NCI-H1694 treated with DMSO at 0.1 percent for 48 hours (cell line): ENCODE measurements at regions not wholly inside any gene's neighbourhood (a gene's known extent, or its start where the extent isn't known, plus 50 kb on each side); places are given as distances from the start of the nearest gene placed in this dataset.

Experiments used
- DNase-seq: peaks from one replicate; lab custom pipeline; 2025; lab: John Stamatoyannopoulos, UW

DNA sequence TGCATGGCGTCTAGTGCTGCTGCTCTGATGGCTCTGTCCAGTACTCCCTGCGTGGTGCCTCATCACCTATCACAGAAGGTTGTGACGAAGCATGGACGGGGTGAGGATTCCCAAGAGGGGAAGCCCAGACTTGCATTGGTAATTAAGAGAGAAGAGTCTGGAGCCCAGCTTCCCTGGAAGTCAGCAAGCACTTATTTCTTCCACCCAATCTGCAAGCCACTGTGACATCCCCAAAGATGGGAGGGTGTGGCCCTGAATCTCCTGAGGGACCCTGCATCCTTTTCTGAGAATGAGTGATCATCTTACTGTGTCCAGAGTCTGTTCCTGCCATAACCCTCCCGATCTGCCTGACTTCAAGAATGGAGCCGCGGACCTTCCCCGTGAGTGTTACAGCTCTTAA, 166.7 kb downstream of the PTPN20 start:
- no peak for DNase-seq

GRCh38 chr10:47078393-47079203, 167.4 kb downstream of the PTPN20 start:
- DNase-seq = no peak

DNA sequence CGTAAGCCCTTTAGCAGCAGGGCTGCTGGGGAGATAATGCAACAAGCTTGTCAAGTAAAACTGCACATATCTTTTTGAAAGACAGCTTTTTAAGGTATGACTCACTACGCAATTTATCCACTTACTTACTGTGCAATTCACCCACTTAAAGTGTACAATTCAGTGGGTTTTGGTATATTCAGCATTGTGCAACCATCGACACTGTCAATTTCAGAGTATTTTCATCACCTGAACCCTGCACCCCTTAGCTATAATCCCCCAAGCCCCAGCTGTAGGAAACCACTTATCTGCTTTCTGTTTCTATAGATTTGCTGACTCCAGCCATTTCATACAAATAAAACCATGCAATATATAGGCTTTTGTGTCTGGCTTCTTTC, 168.0 kb downstream of the PTPN20 start:
- no peak for DNase-seq

- DNase-seq = peak; percentile 5
Measured at GRCh38 chr10:47081264-47081663, 170.0 kb downstream of the PTPN20 start.

DNA sequence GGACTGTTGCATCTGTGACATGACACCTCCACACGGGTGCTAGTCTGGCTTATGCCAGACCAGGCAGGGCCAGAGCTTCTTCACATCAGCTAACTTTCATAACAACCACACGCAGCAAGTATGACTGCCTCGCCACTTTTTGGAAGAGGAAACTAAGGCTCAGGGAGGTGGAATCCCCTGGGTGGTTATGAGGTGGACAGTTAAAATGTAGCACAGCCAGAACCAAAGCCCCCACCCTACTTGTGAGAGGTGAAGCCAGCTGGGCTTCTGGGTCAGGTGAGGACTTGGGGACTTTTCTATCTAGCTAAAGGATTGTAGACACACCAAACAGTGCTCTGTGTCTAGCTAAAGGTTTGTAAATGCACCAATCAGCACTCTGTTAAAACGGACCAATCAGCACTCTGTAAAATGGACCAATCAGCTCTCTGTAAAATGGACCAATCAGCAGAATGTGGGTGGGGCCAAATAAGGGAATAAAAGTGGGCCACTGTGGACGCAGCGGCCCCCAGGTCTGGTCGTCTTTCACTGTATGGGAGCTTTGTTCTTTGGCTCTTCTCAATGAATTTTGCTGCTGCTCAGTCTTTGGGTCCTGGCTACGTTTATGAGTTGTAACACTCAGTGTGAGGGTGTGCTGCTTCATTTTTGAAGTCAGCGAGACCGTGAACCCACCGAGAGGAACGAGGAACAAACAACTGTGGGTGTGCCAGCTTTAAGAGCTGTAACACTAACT, 171.0 kb downstream of the PTPN20 start:
- DNase-seq = no peak

DNA sequence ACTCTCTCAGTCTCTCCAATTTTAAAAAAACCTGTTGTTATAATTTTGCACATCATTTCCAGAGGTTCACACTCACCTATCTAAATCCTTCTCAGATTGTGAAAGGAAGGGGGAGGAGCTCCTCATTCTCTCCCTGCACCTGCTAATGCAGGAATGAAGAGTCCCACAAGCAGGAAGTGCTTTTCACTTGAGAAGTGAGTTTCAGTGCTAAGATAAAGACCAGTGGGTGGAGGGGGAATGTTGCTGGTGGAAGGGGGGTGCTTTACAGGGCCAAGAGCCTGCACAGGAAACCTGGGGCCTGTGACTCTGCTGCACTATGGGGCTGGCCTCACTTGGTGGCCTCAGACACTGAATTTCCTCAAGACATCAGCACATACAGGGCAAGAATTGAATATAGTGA, 176.4 kb downstream of the PTPN20 start:
- DNase-seq = no peak

DNA sequence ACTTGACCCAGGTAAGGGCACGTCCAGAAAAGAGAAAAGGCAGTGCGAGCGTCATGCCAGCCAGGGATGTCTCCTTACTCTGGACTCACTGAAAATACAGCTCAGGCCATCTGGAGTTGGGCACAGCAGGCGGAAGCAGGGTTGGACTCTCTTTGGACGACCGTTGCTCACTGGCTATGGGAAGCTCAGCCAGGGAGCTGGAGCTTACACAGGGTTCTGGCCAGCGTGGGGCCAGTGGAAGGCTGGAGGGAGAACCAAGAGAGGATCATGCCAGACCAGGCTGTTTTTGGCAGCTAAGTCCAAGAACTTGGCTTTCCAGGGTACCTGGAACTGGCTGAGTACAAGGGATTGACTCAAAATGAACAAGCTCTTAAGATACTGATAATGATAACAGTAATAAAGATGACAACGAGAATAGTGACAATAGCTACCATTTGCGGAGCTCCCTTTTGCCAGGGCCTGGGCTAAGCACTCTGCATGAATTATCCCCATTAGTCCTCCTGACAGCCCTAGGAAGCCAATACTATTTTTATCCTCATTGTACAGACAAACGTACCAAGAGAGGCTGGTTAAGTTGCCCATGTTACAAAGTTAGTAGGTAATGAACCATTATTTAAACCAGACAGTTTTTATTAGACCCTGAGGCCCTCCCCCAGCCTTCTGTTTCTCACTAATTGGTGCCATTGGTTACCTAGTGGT, 177.6 kb downstream of the PTPN20 start:
- no peak for DNase-seq

DNA sequence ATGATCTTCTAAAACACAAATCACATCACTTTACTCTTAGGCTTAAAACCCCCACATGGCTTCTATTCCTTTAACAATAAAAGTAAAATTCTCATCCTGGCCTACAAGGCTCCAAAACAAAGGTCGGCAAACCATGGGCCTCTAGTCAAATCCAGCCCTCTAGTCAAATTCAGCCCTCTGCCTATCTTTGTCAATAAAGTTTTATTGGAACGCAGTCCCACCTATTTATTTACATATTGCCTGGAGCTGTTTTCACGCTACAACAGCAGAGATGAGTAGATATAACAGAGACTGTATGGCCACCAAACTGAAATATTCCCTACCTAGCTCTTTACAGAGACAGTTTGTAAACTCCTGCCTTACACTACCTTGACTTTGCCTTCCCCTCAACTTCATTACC, 178.8 kb downstream of the PTPN20 start:
- no peak for DNase-seq

DNA sequence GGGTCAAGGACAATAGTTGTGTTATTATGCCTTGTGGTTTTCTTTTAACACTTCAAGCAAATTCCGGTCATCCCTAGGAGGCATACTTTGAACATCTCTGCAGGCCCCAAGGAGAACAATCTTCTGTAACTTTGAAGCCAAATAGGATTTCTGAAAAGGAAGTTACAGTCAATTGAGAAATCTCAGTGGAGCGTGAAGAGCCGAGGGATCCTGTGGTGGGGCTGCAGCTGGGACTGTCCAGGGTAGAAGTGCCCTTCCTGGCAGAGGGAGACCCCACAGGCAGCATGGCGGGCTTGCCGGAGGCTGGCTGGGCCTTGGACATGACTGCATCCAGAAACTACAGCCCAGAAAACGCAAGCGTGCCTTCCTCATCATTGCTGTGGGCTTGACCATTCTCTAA, 179.7 kb downstream of the PTPN20 start:
- no peak for DNase-seq

- DNase-seq = no peak
Measured at GRCh38 chr10:47091421-47091820, 180.2 kb downstream of the PTPN20 start.

GRCh38 chr10:47092376-47092775, 181.1 kb downstream of the PTPN20 start:
- no peak for DNase-seq

GRCh38 chr10:47092831-47093230, 181.6 kb downstream of the PTPN20 start:
- DNase-seq = no peak

DNA sequence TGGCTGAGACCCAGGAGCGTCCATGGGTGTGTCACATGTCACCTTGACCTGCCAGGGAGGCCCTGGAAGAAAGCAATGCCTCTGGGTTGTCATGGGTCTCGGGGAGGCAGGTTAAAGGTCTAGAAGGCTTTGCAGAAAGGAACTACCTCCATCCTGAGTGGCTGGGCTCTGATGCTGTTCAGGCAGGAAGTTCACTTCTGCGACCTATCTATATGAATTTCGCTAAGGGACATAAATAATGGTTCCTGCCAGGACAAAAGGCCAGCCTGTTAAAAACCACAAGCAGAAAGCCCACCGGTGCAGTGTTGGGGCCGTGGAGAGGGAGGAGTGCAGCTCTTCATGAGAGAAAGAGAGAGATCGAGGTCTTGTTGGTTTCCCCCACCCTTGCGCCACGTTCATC, 182.9 kb downstream of the PTPN20 start:
- no peak for DNase-seq

DNA sequence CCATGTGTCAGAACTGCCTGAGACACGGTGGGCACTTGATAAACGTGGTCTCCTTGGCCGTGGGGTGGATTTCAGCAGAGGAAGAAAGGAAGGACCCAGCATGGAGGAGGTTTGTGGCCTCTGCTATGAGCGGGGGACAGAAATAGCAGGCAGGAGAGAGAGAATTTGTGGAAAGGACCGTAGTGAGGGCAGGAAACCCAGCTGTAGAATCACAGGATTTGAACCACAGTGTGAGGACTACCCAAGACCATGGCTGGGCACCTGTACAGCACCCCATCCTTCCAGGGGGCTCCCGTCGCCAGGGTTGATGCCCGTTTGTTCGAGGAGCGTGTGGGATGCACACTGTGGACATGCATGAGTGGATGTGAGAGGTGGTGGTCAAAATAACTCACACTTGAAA, 183.4 kb downstream of the PTPN20 start:
- DNase-seq = no peak

DNA sequence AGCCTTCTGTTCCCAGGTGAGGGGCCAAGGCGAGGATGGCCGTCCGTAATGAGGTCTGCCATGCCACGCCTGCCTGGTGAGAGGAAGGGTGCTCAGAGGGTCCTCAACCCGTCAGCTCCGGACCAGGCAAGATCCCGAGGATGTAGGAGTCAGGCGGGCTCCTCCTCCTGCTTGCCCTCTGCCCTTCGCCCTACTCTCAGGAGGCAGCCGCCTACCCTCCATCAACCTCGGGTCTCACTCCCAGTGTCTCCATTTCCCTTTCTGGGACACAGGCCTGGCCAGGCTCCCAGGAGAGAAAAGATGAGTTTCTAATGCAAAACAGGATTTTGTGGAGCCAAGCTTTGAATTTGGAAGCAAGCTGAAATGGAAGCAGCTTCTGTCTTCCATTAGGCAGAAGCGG, 184.0 kb downstream of the PTPN20 start:
- no peak for DNase-seq

DNA sequence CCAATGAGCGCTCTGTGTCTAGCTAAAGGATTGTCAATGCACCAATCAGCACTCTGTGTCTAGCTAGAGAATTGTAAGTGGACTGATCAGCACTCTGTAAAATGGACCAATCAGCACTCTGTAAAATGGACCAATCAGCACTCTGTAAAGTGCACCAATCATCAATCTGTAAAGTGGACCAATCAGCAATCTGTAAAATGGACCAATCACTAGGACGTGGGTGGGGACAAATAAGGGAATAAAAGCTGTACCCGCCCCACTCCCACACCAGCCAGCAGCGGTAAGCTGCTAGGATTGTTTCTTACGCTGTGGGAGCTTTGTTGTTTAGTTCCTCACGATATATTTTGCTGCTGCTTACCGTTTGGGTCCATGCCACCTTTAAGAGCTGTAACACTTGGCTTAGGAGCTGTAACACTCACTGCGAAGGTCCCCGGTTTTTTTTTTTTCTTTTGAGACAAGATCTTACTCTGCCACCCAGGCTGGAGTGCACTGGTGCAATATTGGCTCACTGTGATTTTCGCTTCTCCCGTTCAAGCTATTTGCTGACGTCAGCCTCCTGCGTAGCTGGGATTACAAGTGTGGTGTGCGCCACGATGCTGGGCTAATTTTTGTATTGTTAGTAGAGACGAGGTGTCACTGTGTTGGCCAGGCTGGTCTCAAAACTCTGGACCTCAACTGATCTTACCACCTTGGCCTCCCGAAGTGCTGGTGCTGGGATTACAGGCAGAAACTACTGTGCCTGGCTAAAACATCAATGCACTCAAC, 184.8 kb downstream of the PTPN20 start:
- DNase-seq = no peak

DNA sequence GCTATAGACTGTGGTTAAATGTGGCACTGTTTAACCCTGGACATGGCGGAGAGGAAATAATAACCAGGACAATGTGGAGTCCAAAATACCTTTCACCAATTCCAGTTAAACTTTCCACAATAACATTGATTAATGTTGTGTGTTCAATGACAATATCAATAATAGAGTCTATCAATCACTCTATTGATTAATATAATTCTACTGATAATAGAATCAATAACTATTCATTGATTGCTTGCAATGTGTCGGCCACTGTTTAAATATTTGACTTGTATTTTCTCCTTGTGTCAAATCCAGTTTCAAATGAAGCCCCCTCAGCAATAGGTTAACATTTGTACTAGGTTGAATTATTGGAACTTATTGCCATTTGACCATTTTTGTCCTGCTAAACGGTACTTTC, 187.0 kb downstream of the PTPN20 start:
- DNase-seq = no peak

- DNase-seq = no peak
Measured at GRCh38 chr10:47098964-47099363, 187.7 kb downstream of the PTPN20 start.

GRCh38 chr10:47099474-47099873, 188.2 kb downstream of the PTPN20 start:
- DNase-seq = no peak

GRCh38 chr10:47101196-47101595, 190.0 kb downstream of the PTPN20 start:
- DNase-seq = no peak

DNA sequence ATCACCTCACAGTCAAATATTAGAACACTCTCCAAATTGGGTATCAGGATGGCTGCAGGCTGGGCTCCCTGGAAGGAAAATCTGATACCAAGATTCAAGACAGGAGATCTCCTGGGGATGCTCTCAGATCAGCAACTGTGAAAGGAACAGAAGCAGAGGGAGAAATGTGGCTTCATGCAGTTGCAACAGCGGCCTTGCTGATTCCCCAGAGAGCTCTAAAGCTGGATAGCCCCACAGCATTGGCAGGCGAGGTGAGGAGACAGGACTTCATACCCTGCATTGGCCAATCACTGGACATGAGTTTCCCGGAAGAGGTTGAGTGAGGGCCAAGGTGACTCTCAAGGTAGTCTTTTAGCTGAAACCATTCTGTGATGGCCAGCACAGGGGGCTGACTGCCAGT, 190.6 kb downstream of the PTPN20 start:
- DNase-seq = no peak

- DNase-seq = no peak
Measured at GRCh38 chr10:47104151-47104605, 192.9 kb downstream of the PTPN20 start.
